Activated CD8-positive, alpha-beta memory T cell treated with anti-CD3 and anti-CD28 coated beads, Interleukin-2, amount 10 ng/mL, durations not matched to agents 7 days and 5 days (primary cell): ENCODE measurements at regions not wholly inside any gene's neighbourhood (a gene's known extent, or its start where the extent isn't known, plus 50 kb on each side); places are given as distances from the start of the nearest gene placed in this dataset.
"Not testable (repeated sequence)": the region's sequence is repeated elsewhere in the genome, so short reads cannot be mapped to it uniquely, and the experiment has no call there.

ENCODE experiments used
- ATAC-seq: fragments of 150-1000 bp; cut with Tn5 transposase; one replicate; pipeline ENCODE4 v1.10.0; 2021; ENCODE audit warnings: moderate library complexity
- CTCF ChIA-PET: fragments of 350-600 bp; sonication (Branson Sonifier 250); formaldehyde crosslinking; loops from one replicate; lab custom pipeline; 2021; ENCODE audit warnings: antibody characterized with exemption; lab: Charles Lee
- DNase-seq: peaks from one replicate; pipeline ENCODE4 v3.0.0-alpha.2; 2020
- H3K27ac Mint-ChIP-seq: one replicate; pipeline ENCODE4 v1.8.0; 2021; ENCODE audit warnings: mild to moderate bottlenecking, mixed read lengths
- H3K27me3 Mint-ChIP-seq: one replicate; pipeline ENCODE4 v1.8.0; 2021; ENCODE audit warnings: mixed read lengths
- H3K36me3 Mint-ChIP-seq: one replicate; pipeline ENCODE4 v1.8.0; 2021; ENCODE audit warnings: mild to moderate bottlenecking, mixed read lengths
- H3K4me1 Mint-ChIP-seq: one replicate; pipeline ENCODE4 v1.8.0; 2021; ENCODE audit warnings: mixed read lengths
- H3K4me3 Mint-ChIP-seq: one replicate; pipeline ENCODE4 v1.8.0; 2021; ENCODE audit warnings: mild to moderate bottlenecking, moderate library complexity, mixed read lengths
- H3K9me3 Mint-ChIP-seq: one replicate; pipeline ENCODE4 v1.8.0; 2022; ENCODE audit warnings: low read depth, mixed read lengths

DNA sequence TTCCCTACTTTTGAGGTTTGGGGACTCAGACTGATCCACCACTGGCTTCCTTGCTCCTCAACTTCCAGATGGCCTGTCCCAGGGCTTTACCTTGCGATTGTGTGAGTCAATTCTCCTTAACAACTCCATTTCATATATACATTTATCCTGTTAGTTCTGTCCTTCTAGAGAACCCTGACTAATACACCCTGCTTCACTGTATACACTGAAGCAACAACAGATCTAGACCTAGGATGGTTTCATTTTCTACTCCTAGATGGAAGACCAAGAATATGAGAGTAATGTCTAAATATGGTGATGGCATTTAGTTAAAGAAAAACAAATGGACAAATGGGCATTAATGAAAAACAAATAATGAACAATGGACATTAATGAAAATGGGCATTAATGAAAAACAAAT is 225.6 kb downstream of the LMBRD1 start:
- no peak overlapping the region for H3K4me3 Mint-ChIP-seq
- H3K27me3 Mint-ChIP-seq = peaks cover 2% of the 10 kb centered on the region
- H3K36me3 Mint-ChIP-seq = no peaks in the 10 kb centered on the region
- no peak overlapping the region for H3K27ac Mint-ChIP-seq
- H3K4me1 Mint-ChIP-seq = no peaks in the 10 kb centered on the region
- peaks cover 3% of the 10 kb centered on the region for H3K9me3 Mint-ChIP-seq
- CTCF ChIA-PET = no interaction called here
- no peak for DNase-seq
- ATAC-seq = no peak

DNA sequence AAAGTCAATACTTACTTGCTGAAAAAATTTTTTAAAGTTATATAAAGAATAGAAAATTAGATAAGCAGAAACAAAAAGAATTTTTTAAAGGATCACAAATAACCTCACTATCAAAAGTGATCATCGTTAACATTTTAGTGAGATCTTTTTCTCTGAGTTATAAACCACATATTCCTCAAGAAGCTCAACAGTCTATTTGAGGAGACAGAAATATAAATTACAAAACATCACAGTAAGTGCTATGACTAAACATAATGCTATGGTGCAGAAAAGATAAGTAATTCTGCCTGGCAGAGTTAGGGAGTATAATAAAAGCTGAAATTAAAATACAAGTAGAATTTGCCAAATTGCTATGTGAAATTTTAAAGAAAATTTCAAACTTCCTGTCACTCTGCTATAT is 226.7 kb downstream of the LMBRD1 start:
- H3K27me3 Mint-ChIP-seq = peaks cover 2% of the 10 kb centered on the region
- H3K27ac Mint-ChIP-seq = no peak overlapping the region
- DNase-seq (no peak), ATAC-seq (no peak)
- H3K4me1 Mint-ChIP-seq = no peaks in the 10 kb centered on the region
- peaks cover 3% of the 10 kb centered on the region for H3K9me3 Mint-ChIP-seq
- CTCF ChIA-PET = no interaction called here
- H3K4me3 Mint-ChIP-seq = no peak overlapping the region
- H3K36me3 Mint-ChIP-seq = no peaks in the 10 kb centered on the region

DNA sequence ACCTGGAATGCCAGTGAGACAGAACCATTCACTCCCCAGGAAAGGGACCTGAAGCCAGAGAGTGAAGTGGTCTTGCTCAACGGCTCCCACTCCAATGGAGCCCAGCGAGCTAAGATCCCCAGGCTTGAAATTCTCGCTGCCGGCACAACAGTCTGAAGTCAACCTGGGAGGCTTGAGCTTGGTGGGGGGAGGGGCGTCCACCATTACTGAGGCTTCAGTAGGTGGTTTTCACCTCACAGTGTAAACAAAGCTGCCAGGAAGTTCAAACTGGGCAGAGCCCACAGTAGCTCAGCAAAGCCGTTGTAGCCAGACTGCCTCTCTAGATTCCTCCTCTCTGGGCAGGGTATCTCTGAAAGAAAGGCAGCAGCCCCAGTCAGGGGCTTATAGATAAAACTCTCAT is 236.2 kb downstream of the LMBRD1 start:
- CTCF ChIA-PET, H3K27ac Mint-ChIP-seq, H3K9me3 Mint-ChIP-seq, DNase-seq, H3K4me3 Mint-ChIP-seq, ATAC-seq, H3K27me3 Mint-ChIP-seq, H3K4me1 Mint-ChIP-seq, H3K36me3 Mint-ChIP-seq: not testable (repeated sequence)

DNA sequence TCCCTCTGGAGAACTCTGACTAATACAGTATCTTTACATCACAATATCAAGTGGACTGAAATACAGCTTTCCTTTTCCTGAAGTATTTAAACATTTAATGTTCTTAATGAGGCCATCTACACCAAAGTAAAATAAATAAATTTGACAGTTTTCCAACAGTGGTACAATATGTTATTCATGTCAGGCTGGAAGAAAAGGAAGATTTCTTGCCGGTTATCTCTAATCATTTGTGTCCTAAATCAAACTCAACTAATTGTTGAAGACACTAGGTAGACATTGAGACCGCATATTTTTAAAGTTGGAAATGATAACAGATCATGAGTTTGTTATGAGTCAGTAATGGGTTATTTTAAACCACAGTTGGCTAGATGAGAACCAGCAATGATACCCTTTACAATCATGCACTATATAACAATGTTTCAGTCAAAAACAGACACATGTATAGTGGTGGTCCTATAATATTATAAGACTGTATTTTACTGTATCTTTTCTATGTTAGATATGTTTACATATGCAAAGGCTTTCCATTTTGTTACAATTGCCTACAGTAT is 241.6 kb downstream of the LMBRD1 start:
- no peaks in the 10 kb centered on the region for H3K27me3 Mint-ChIP-seq
- no peak overlapping the region for H3K4me3 Mint-ChIP-seq
- H3K27ac Mint-ChIP-seq = no peak overlapping the region
- CTCF ChIA-PET = no interaction called here
- ATAC-seq = no peak
- no peaks in the 10 kb centered on the region for H3K9me3 Mint-ChIP-seq
- no peaks in the 10 kb centered on the region for H3K4me1 Mint-ChIP-seq
- no peak for DNase-seq
- no peaks in the 10 kb centered on the region for H3K36me3 Mint-ChIP-seq

DNA sequence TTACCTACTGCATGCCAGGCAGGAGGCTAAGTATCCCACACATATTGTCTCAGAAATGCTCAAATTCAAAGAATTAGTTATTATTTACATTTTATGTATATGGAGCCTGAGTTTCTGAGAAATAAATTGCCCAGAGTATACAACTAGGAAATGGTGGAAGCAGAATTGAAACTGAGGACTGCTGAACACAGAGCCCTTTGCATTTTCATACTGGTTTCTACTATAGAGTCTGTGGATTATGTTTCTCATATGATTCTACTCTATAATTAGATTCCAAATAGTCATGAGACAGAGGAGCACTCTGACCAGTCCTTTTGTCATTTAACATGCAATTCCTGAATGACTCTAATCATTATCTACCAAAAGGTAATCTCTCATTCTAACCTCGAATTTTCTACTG is 254.3 kb downstream of the LMBRD1 start:
- CTCF ChIA-PET = no interaction called here
- H3K9me3 Mint-ChIP-seq = peaks cover 3% of the 10 kb centered on the region
- no peaks in the 10 kb centered on the region for H3K27me3 Mint-ChIP-seq
- no peak overlapping the region for H3K27ac Mint-ChIP-seq
- ATAC-seq (no peak), DNase-seq (no peak)
- no peaks in the 10 kb centered on the region for H3K36me3 Mint-ChIP-seq
- no peak overlapping the region for H3K4me3 Mint-ChIP-seq
- H3K4me1 Mint-ChIP-seq = no peaks in the 10 kb centered on the region

DNA sequence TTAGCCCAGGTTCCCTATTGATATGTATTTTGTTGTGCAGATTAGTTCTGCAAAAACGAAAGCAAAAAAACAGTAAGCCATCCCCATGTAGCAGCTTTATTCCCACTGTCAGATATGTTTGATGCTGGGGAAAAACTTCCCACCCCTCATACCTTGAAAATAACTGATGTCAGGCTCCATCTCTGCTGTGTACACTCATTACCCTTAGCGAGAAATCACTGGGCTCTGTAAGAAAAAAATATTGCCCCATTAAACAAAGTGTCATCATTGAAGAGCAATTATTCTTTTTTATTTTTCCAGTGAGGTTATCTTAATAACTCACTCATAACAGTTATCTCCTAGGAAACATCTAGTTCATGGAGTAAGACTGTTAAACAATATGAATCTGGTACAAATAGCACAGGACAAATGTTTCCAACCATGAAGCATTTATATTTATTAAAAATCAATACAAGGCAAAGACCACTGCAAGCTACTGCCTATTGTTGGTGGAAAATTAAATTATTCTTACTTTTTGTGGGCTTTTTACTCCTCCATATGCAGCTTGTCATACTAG is 268.8 kb downstream of the LMBRD1 start:
- DNase-seq = no peak
- H3K27me3 Mint-ChIP-seq = no peaks in the 10 kb centered on the region

DNA sequence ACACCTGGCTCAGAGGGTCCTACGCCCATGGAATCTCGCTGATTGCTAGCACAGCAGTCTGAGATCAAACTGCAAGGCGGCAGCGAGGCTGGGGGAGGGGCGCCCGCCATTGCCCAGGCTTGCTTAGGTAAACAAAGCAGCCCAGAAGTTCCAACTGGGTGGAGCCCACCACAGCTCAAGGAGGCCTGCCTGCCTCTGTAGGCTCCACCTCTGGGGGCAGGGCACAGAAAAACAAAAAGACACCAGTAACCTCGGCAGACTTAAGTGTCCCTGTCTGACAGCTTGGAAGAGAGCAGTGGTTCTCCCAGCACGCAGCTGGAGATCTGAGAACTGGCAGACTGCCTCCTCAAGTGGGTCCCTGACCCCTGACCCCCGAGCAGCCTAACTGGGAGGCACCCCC is 281.3 kb downstream of the LMBRD1 start:
- H3K27ac Mint-ChIP-seq, ATAC-seq, H3K36me3 Mint-ChIP-seq, CTCF ChIA-PET, H3K27me3 Mint-ChIP-seq, H3K4me3 Mint-ChIP-seq, DNase-seq, H3K9me3 Mint-ChIP-seq, H3K4me1 Mint-ChIP-seq: not testable (repeated sequence)

More for the DNA sequence above, 268.8 kb downstream of the LMBRD1 start:
- H3K9me3 Mint-ChIP-seq = no peaks in the 10 kb centered on the region
- no peak for ATAC-seq
- H3K36me3 Mint-ChIP-seq = no peaks in the 10 kb centered on the region
- H3K4me1 Mint-ChIP-seq = no peaks in the 10 kb centered on the region
- CTCF ChIA-PET = no interaction called here
- no peak overlapping the region for H3K4me3 Mint-ChIP-seq
- no peak overlapping the region for H3K27ac Mint-ChIP-seq

DNA sequence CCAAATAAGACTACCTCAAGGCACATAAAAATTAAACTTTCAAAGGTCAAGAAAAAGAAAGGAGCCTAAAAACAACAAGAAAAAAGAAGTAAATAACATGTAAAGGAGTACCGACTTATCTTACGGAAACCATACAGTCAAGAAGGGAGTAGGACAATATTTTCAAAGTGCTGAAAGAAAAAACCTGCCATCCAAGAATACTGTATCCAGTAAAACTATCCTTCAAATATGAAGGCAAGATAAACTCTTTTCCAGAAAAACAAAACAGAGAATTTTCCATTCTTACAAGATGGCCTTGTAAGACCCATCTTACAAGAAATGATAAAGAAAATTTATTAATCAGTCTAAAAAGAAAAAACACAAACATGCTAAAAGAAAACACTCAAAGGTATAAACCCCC is 302.2 kb downstream of the LMBRD1 start:
- H3K4me1 Mint-ChIP-seq = no peaks in the 10 kb centered on the region
- ATAC-seq (no peak), DNase-seq (no peak)
- H3K4me3 Mint-ChIP-seq = no peak overlapping the region
- H3K9me3 Mint-ChIP-seq = peaks cover 7% of the 10 kb centered on the region
- CTCF ChIA-PET = no interaction called here
- H3K27ac Mint-ChIP-seq = no peak overlapping the region
- no peaks in the 10 kb centered on the region for H3K36me3 Mint-ChIP-seq
- H3K27me3 Mint-ChIP-seq = no peaks in the 10 kb centered on the region

DNA sequence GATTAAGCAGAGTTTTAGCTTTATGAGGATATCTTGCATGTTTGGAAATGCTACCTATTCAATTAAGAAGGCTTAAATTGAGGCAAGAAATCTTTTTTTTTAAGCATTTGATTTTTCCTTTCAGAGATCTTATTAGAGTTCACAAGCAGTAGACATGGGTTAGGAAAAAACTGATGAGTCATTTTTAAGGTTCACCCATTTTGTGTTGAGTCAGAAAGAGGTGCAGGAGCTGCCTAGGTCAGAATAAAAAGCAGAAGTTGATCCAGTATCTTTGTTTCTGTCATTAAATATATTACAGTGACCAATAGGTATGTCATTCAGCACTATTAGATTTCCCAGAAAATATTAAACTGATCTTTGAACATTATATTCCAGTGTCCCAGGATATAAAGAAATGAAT is 306.8 kb downstream of the LMBRD1 start:
- CTCF ChIA-PET = no interaction called here
- Mint-ChIP-seq H3K36me3 (no peaks in the 10 kb centered on the region), H3K9me3 (peaks cover 7% of the 10 kb centered on the region), H3K27me3 (no peaks in the 10 kb centered on the region), H3K4me1 (no peaks in the 10 kb centered on the region), H3K4me3 (no peak overlapping the region), H3K27ac (no peak overlapping the region)
- ATAC-seq = no peak
- no peak for DNase-seq

DNA sequence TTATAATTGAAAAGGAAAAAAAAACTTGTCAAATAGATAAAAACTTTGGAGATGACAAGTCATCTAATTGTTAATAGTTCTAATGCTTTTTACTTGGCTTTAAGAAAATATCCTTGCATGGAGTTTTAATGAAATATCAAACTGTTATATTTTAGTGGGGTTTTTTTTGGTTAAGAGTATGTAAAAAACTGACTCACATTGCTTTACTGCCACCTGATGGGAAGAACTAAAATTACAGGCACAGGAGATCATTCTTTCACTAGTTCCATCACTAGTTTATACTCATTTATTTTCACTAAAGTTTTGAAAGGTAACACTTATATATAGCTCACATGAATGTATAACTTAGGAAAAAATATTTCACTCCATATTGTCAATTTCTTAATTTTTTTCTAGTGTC is 309.1 kb downstream of the LMBRD1 start:
- ATAC-seq (no peak), DNase-seq (no peak)
- Mint-ChIP-seq H3K9me3 (no peaks in the 10 kb centered on the region), H3K27me3 (no peaks in the 10 kb centered on the region), H3K27ac (no peak overlapping the region), H3K4me1 (no peaks in the 10 kb centered on the region), H3K36me3 (no peaks in the 10 kb centered on the region), H3K4me3 (no peak overlapping the region)
- CTCF ChIA-PET = no interaction called here

DNA sequence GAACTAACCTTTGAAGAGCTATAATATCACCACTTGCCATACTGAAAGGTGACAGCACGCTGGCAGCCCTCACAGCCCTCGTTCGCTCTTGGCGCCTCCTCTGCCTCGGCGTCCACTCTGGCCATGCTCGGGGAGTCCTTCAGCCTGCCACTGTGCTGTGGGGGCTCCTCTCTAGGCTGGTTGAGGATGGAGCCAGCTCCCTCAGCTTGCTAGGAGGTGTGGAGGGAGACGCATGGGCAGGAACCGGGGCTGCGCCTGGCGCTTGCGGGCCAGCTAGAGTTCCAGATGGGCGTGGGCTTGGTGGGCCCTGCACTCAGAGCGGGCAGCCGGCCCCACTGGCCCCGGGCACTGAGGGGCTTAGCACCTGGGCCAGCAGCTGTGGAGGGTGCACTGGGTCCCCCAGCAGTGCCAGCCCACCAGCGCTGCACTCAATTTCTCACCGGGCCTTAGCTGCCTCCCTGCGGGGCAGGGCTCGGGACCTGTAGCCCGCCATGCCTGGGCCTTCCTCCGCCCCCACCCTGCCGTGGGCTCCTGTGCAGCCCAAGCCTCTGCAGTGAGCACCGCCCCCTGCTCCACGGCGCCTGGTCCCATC is 329.7 kb downstream of the LMBRD1 start:
- H3K27me3 Mint-ChIP-seq = no peaks in the 10 kb centered on the region
- CTCF ChIA-PET = no interaction called here
- no peak overlapping the region for H3K4me3 Mint-ChIP-seq
- no peak for DNase-seq
- H3K4me1 Mint-ChIP-seq = no peaks in the 10 kb centered on the region
- no peak overlapping the region for H3K27ac Mint-ChIP-seq
- ATAC-seq = no peak
- H3K9me3 Mint-ChIP-seq = peaks cover 2% of the 10 kb centered on the region
- H3K36me3 Mint-ChIP-seq = no peaks in the 10 kb centered on the region

DNA sequence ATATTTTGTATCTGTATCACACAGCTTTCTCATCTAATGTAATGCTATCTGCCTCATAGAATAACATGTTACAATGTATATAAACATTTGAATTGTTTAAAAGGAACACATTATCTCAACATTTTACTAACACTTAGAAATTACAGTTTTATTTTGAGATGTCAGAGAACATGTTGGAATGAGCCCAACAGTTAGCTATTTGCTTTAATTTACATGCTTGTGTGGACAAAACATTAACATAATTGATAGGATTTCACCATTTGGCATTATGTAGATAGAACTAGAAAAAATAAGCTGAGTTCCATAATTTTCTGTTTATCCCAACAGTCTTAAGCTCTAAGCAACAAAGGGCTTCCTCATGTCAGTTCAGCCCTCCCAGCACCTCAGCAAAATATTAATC is 330.9 kb downstream of the LMBRD1 start:
- CTCF ChIA-PET = no interaction called here
- Mint-ChIP-seq H3K27me3 (no peaks in the 10 kb centered on the region), H3K4me1 (no peaks in the 10 kb centered on the region), H3K4me3 (no peak overlapping the region), H3K9me3 (peaks cover 2% of the 10 kb centered on the region), H3K36me3 (no peaks in the 10 kb centered on the region), H3K27ac (no peak overlapping the region)
- DNase-seq = no peak
- no peak for ATAC-seq

DNA sequence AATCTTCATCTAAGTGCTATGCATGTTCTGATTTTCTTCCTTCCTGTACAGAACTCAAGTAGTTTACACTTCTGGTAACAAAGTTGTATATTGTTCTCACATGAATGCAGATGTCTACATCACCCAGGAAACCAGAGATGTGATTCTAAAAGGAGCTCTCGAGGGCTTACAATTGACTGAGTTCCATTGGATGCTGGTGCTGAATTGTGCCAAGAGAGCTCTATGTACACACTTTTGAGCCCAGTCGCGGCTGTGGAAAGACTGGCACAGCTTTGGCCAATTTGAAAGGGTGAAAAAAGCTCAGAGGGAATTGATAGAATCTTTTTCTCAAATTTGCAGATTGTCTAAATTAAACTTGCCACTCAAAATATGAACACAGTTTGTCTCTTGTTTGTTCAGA is 340.7 kb downstream of the LMBRD1 start:
- H3K4me3 Mint-ChIP-seq = no peak overlapping the region
- no peak overlapping the region for H3K27ac Mint-ChIP-seq
- H3K36me3 Mint-ChIP-seq = no peaks in the 10 kb centered on the region
- DNase-seq = no peak
- ATAC-seq = no peak
- CTCF ChIA-PET = no interaction called here
- no peaks in the 10 kb centered on the region for H3K4me1 Mint-ChIP-seq
- H3K27me3 Mint-ChIP-seq = no peaks in the 10 kb centered on the region
- H3K9me3 Mint-ChIP-seq = peaks cover 4% of the 10 kb centered on the region

DNA sequence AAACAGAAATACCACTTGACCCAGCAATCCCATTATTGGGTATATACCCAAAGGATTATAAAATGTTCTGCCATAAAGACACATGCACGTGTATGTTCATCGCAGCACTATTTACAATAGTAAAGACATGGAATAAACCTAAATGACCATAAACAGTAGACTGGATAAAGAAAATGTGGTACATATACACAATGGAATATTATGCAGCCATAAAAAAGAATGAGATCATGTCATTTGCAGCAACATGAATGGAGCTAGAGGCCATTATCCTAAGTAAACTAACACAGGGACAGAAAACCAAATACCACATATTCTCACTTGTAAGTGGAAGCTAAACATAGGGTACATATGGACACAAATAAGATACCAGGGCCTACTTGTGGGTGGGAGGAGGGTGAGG is 342.2 kb downstream of the LMBRD1 start:
- DNase-seq, H3K4me1 Mint-ChIP-seq, H3K4me3 Mint-ChIP-seq, H3K9me3 Mint-ChIP-seq, H3K27ac Mint-ChIP-seq, H3K36me3 Mint-ChIP-seq, CTCF ChIA-PET, ATAC-seq, H3K27me3 Mint-ChIP-seq: not testable (repeated sequence)
